GM15510 (cell line): ENCODE measurements at regions not wholly inside any gene's neighbourhood (a gene's known extent, or its start where the extent isn't known, plus 50 kb on each side); places are given as distances from the start of the nearest gene placed in this dataset.

Experiments
- POLR2A ChIP-seq: IDR thresholded peaks from 3 replicates; pipeline ENCODE4 v1.6.1; 2011; ENCODE audit warnings: borderline replicate concordance; ENCODE audit not compliant: insufficient read length; ENCODE audit errors: extremely low read depth

DNA sequence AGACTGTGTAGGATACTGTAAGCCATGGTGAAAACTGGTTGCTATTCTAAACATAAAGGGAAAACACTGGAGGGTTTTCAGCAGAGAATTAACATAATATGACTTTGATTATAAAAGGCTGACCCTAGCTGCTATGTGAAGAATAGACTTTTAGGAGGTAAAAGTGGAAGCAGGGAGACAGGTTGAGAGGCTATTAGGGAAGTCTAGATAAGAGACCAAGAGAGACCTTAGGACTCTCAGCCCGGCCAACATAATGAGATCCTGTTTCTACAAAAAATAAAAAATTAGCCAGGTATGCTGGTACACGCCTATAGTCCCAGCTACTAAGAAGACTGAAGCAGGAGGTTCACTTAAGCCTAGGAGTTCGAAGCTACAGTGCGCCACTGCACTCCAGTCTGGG lies 393.2 kb upstream of the PMFBP1 start:
- TF ChIP-seq POLR2A, result no peak

DNA sequence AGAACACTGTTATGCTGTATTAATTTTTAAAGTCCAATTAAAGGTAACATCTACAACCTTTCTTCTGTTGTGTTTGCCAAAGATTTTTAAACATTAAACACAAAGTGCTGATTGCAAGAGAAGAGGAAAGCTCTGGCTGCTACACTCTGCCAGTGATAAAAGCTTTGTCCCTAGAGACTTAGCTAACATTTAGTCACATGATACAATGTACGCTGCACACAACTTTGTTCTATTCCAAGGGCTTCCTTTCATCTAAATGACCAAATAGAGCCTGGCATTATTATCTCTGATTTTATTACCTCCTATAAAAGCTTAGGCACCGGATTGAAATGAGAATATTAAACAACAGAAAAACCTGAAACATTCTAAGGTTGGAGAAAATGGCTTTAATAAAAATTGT lies 388.7 kb upstream of the PMFBP1 start:
- TF ChIP-seq POLR2A, result no peak

DNA sequence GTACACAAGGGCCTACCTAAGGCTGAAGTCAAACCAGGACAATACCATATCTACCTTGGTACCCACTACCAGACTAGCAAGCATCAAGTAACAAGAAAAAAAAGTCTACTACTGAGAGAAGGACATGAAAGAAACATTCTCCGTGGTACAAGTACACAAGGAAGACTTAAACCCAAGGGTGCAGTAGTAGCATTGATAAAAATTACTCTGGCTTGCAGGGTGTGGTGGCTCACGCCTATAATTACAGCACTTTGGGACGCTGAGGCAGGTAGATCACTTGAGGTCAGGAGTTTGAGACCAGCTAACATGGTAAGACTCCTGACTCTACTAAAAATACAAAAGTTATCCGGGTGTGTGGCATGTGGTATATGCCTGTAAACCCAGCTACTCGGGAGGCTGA lies 386.5 kb upstream of the PMFBP1 start:
- no peak for TF ChIP-seq POLR2A

- no peak for TF ChIP-seq POLR2A
Measured at GRCh38 chr16:72554935-72555334, 383.0 kb upstream of the PMFBP1 start.

DNA sequence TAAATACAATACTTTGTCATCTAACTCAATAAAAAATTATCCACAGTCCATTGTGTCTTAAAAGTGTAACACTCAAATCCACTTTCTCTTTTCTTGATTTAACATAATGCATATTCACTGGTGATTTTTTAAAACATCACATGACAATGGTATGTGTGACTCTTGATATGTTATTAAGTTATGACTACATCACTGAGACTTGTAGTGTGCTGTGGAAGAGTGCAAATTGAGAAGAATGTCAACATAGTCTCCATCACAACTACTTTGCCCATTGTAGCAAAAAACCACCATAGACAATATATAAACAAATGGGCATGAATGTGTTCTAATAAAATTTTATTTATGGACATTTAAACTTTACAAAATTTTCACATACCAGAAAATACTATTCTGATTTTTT lies 380.7 kb upstream of the PMFBP1 start:
- no peak for TF ChIP-seq POLR2A

- no peak for TF ChIP-seq POLR2A
Measured at GRCh38 chr16:72551649-72552048, 379.7 kb upstream of the PMFBP1 start.

DNA sequence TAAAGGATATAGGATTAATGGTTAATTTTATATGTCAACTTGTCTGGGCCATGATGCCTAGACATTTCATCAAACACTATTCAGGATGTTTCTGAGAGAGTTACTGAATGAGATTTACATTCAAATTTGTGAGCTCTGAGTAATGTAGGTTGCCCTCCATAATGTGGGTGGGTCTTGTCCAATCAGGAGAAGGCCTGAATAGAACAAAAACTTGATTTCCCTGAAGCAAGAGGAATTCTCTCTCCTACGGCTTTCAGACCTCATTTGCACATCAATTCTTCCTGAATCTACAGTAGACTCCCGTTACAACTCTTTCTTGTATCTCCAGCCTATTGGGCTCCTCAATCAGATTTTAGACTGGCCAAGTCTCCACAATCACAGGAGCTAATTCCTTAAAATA lies 377.9 kb upstream of the PMFBP1 start:
- no peak for TF ChIP-seq POLR2A

DNA sequence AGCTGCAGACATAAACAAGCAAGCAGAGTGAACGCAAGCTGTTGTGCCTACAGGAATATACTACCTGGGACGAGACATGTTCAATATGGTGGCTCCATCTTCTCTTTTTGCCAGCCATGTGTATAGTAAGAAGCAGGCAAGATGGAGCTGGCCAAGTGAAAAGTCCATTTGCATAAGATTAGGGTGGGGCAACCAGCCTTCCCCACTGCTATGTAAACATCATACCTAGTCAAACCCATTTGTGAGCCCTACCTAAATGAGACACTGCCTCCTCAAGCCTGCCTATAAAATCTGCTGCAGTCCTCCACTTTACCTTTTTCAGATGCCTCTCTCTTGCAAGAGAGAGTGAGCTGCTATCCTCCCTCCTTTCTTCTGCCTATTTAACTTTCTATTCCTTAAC lies 370.1 kb upstream of the PMFBP1 start:
- no peak for TF ChIP-seq POLR2A

DNA sequence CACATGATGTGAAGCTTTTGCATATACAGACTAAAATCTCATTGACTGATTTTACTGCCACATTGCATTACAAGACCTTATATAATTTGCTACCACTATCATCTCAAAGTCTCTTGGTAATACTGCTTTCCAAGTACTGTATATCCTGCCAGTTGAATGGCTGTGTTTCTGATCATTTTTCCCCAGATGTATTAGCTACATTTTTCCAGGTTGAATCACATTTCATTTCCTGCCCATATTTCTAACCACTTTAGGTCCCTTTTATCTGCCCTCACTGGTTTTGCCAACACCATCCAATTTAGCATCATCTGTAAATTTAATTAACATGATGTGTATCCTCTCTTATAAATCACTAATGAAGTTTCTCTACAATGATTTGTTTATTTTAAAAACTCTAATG lies 365.7 kb upstream of the PMFBP1 start:
- TF ChIP-seq POLR2A, result no peak

- no peak for TF ChIP-seq POLR2A
Measured at GRCh38 chr16:72536723-72537435, 364.9 kb upstream of the PMFBP1 start.

- TF ChIP-seq POLR2A, result no peak
Measured at GRCh38 chr16:72532906-72533410, 361.0 kb upstream of the PMFBP1 start.

DNA sequence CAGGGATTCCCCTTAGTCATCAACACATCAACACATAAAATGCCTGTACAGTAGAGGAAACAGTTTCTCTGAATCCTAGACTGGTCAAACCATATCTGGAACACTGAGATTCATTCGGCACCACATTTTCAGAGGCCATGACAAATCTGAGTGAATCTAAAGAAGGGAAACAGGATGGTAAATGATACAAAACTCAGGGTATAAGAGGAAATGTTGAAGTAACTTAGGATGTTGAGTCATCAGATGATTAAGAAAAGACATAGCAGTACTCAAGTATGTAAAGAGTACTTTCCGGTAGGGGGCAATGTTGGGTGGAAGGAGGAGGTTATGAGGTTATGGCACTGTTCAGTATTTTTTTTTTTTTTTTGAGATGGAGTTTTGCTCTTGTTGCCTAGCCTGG lies 358.5 kb upstream of the PMFBP1 start:
- no peak for TF ChIP-seq POLR2A

GRCh38 chr16:72523087-72523486 lies 351.1 kb upstream of the PMFBP1 start:
- TF ChIP-seq POLR2A, result no peak

GRCh38 chr16:72517154-72517553 lies 345.2 kb upstream of the PMFBP1 start:
- no peak for TF ChIP-seq POLR2A

DNA sequence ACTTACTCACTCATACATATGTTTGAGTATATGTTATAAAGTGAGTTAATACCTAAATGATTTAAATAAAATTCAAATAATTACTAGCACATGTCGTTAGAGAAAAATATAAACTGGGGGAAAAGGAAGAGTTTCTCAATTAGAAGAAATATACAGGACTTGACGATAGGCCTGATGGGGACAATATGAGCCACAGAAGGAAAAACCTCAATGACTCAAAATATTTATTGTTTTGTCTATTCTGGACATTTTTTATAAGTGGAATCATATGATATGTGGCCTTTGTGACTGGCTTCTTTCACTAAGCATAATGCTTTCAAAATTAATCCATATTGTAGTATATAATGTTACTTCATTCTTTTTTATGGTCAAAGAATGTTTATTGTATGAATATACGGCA lies 339.2 kb upstream of the PMFBP1 start:
- no peak for TF ChIP-seq POLR2A

GRCh38 chr16:72508191-72508590 lies 336.2 kb upstream of the PMFBP1 start:
- TF ChIP-seq POLR2A, result no peak

DNA sequence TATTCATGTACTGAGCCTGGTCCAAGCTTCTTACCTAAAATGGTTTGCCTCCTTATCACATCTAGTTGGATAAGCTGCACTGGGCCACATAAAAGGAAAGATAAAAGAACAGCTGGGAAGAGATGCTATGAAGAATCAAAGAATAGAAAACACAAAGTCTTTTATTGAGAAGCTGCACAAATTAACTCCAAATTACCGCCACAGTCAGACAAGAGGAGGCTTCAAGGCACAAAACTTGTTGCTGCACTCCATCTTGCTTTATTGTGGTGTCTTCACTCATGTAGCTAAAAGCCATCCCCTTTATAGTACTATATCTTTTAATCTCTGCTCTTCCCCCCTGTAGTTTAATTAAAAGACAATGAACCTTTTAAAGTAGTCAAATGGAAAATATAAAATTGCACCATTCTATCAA lies 330.6 kb upstream of the PMFBP1 start:
- no peak for TF ChIP-seq POLR2A
